ENCODE measurements at regions not wholly inside any gene's neighbourhood (a gene's known extent, or its start where the extent isn't known, plus 50 kb on each side); places are given as distances from the start of the nearest gene placed in this dataset.
"Not testable (repeated sequence)": the region's sequence is repeated elsewhere in the genome, so short reads cannot be mapped to it uniquely, and the experiment has no call there.

GRCh38 chr17:16839242-16840175 lies 132.4 kb downstream of the TNFRSF13B start:
- DNase-seq, result not testable (repeated sequence)

DNA sequence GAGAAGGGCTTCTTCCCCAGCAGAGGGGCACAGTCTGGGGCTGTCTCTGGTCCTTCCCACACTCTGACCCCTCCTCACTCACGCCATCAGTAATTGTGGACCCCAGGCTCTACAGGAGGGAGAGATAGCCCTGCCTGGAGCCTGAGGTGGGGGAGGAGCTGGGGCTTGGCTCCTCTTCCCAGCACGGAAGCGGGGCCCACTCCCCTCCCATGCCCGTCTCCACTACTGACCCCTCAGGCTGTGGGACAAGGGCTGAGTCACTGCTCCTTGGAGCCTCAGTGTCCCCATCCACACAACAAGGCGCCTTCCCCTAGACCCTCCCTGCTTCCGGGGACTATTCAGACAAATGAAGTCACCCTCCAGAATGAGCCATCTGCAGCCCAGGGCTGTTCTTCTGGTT lies 133.1 kb downstream of the TNFRSF13B start:
- DNase-seq, result not testable (repeated sequence)

GRCh38 chr17:16838287-16838686 lies 133.6 kb downstream of the TNFRSF13B start:
- not testable (repeated sequence) for DNase-seq

GRCh38 chr17:16837468-16838266 lies 134.3 kb downstream of the TNFRSF13B start:
- DNase-seq, result not testable (repeated sequence)

DNA sequence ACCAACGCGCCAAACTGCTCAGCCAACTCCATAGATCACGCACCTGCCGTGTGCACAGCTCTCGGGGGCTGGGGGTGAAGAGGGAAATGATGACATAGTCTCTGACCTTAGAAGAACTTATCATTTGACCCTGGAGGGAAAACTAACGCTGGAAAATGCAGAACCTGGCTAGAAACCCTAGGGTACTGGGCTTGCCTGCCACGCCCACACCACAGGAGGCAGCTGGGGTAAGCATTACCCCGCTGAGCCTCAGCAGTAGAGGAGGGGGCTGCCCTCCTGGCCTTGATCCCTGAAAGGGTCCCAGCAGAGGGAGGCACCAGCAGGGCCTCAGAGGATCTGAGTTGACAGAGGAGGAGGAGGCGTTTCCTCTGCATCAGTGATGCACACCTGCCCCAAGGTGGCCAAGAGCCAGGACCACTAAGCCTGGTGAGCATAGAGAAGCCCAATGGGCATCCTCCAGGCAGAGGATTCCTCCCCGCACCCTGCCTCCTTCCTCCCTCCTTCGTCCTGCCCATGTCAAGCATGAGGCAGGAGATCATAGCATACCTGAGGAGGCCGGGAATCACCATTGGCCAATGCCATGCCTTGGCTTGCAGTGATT lies 135.5 kb downstream of the TNFRSF13B start:
- not testable (repeated sequence) for DNase-seq

DNA sequence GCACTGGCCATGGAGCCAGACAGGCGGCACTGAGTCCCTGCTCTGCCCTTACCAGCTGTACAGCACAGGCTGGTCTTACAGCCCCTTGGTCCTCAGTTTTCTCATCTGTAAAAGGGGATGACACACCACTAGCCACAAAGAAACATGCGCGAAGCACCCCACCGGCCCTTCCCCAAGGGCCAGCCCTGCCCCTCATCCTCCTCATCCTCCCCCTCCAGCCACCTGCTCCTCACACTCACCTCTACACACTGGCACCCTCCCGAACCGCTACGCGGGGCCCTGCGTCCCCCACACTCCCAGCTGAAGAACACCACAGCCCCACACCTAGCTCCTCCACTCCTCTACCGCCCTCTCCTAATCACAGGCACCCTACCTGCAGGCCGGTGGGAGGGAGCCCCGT lies 138.4 kb downstream of the TNFRSF13B start:
- not testable (repeated sequence) for DNase-seq

DNA sequence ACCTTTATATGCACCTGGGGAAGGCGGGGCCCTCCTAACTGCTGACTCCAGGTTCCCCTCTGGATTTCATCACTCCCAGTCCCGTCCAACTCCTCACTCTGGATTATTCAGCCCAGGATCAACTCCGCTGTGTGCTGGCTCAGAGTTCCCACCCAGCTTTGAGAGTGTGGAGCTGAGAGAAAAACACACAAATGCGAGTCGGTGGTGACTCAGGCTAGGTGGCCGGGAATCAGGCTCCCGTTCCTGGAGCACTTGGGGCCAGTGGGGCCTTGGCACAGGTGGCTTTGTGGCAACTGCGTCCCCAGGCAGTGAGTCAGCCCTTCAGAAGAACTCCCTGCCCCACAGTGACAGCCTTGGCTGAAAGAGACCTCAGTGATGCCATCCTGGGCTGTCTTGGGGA lies 139.1 kb downstream of the TNFRSF13B start:
- DNase-seq, result not testable (repeated sequence)

GRCh38 chr17:16832206-16832605 lies 139.7 kb downstream of the TNFRSF13B start:
- not testable (repeated sequence) for DNase-seq

- DNase-seq, result not testable (repeated sequence)
Observed at GRCh38 chr17:16830770-16831169, 140.7 kb downstream of the CCDC144A start.

DNA sequence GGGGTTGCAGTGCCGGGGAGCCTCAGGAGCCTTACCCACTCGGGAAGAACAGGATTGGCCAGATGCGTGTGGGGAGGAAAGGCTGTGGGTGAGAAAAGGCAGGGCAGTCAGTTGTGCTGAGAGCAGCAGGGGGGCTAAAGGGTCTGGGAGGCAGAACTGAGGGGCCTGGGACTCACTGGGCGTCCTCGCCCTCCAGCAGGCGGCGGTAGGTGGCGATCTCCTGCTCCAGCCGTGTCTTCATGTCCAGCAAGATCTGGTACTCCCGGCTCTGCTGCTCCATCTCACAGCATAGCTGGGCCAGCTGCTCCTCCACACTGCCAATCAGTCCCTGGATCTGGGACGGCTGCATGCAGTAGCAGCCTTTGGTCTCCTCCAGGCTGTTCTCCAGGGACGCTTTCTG lies 140.2 kb downstream of the CCDC144A start:
- not testable (repeated sequence) for DNase-seq

Measured in NCI-H345 (cell line).